NCI-H446 treated with DMSO at 0.1 percent for 48 hours (cell line): ENCODE measurements at regions not wholly inside any gene's neighbourhood (a gene's known extent, or its start where the extent isn't known, plus 50 kb on each side); places are given as distances from the start of the nearest gene placed in this dataset.

ENCODE experiments used
- DNase-seq: peaks from one replicate; lab custom pipeline; 2025; lab: John Stamatoyannopoulos, UW

DNA sequence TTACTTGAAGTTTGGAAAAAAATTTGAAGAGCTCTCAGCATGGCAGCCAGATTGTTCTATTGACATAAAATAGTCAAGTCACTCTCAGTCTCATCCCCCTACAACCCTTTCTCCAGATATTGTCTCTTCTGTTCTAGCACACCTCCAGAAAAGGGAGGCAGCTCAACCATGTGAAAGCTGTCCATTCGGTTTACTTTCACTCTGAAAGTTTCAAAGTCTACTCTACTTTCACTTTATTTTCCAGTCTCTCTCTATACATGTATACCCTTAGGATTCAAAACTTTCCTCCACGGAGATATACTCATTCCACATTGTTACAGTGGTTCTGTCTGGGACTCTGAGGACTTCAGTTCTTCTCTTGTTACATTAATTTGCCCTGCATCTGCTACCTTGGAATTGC is 111.0 kb upstream of the STAC start:
- DNase-seq = no peak

DNA sequence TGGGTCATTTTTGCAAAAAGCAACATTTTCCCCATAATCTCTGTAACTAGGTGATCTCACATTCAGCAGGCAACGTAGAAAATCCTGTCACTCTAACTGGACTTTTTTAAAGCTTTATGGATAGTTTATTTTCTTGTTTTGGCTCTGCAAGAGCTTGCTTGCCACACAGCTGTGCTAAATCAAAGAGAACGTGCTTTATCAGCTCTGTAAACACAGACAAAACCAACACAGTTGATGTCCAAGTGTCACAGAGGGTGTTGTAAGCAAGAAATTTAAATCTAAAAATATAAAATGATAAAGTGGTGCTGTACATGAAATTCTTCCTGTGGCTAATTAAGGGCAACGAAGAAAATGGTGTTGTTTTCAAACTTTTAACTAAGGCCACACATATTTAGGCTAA is 97.5 kb upstream of the STAC start:
- no peak for DNase-seq

DNA sequence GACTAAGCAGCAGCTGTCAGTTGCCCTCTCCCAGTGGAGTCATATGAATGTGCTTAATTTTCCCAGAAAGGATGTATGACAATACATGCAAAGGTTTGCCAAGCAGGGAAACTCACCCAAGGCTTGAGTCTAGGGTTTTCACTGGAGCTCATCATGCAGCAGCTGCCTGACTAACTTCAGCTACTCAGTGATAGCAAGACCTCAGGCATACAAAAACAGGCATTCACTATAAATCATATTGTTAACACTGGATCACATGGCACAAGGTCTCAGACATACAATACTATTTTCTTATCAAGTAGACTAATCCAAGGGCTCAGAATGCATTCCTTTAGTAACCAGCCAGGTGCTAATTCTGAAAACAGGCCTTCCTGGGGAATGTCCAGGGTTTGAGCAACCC is 85.0 kb upstream of the STAC start:
- DNase-seq = no peak

DNA sequence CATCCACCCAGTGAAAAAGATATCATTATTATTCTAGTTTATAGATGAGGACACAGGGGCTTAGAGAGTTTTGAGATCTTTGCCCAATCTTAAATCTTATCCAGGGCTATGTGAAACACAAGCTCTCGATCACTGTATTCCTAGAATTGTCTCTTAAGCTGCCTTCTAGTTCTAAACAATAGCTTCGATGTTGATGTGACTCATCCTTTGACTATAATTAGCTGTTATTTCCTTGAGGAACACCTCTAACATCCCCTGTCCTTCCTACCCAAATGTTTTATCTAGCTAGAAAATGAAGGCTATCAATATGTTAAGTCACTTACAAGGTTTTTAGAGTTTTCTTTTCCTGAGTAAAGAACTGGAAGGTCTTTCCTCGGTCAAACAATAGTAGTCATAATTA is 83.1 kb upstream of the STAC start:
- DNase-seq = no peak

DNA sequence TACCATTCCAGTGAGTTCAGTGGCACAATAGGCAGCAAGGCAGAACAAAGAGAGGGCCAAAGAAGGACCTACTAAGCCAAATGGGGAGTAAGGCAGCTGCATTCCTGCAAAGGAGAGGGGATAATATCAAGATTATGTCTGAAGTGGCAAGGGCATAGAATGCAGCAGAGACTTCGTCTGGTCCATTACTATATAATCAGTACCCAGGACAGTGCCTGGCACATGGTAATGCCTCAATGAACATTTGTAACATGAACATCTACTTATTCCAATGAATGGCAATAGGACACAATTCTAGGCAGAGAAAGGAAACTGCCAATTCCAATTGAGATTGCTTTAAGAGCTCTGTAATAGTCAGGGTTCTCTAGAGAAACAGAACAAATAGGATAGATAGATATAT is 82.1 kb upstream of the STAC start:
- DNase-seq = no peak

DNA sequence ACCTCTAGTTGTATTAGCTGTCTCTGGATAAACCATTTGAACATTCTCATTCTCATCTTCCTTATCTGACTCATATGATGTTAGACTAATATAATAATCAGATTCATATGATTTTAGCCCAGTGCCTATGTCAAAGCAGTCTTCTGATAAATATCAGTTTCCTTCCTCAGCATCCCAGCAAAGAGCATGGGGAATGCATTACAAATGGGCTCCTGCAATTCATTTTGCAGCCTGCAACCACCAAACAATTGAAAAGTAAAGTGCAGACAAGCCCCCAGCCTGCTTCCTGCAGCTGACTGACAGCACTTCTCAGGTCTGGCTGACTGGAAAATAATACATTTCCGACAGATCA is 78.2 kb upstream of the STAC start:
- no peak for DNase-seq

DNA sequence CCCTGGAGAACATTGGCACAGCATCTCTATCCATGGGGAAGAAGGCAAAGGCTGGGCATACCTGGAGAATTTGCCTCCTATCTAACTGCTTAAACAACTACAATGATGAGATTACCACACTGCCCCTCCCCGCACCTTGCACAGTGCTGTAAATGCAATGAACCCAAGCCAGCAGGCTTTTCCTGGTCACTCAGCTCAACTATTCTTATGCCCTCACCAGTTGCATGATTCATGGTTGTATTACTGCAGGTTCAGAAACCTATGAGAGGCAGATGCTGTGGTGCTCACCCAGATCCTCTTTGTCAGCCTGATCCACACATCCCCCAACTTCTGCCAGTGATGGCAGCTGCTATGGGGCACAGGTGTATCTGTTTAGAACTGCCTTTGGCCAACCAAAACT is 77.7 kb upstream of the STAC start:
- no peak for DNase-seq

DNA sequence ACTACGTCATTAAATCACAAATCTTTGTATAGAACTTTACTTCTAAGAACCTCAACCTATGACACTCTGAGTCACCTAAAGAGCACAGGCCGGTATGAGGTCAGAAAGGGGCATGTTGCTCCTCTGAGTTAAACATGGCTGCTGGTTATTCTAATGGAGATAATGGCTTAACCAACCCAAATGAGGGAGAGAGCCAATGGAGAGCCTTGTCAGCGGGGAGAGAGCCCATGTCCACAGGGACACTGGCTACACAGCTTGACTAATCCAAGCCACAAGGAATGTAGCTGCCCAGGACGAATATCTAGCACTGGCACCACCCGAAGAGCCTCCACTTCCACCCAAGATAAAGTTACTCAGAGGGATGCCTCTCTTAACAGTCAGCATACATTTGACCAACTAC is 77.0 kb upstream of the STAC start:
- no peak for DNase-seq

DNA sequence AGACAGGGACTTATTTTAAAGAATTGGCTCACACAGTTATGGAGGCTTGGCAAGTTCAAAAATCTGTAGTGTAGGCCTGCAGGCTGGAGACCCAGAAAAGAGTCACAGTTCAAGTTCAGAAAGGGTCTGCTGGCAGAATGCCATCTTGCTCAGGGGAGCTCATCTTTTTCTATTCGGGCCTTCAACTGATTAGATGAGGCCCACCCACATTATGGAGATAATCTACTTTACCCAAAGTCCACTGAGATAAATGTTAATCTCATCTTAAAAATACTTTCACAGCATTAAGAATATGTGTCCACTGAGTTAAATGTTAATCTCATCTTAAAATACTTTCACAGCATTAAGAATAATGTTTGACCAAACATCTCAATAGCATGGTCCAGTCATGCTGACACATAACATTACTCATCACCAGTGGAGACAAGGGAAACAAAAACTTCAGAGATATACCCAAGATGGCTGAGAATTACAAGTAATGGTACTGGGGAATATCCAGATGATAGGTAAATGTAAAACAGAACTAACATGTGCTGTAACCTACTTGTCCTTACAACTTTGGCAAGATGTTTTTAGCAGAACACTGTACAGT is 74.3 kb upstream of the STAC start:
- no peak for DNase-seq

DNA sequence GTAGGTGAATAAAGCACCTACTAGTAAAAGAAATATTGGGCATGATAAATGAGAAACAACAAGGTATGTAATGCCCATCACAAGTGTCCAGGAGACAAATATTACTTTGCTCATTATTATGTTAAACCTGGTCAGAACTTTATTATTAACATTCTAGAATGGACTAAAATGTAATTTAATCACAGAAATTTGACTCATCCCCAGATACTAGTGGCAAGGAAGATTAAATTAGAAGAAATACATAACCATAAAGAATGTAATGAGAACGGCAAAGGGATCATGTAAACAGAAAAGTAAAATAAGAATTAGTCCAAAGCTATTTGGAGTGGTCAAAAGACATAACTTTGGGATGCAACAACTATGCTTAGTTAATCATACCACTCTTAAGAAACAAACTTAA is 71.2 kb upstream of the STAC start:
- DNase-seq = no peak

DNA sequence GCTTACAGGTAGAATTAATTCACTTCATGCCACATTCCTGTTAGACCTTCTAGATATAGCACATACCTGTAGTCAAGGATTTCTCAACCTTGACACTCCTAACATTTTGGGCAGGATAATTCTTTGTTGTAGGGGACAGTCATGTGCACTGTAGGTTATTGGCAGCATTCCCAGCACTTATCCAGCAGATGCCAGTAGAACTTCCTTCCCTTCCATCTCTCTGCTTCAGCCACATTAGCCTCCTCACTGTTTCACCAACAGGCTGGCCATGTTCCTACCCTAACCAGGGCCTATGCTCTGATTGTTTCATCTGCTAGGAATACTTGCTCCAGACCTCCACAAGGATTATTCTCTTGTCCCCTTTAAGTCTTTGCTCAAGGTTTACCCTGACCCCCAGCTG is 68.0 kb upstream of the STAC start:
- DNase-seq = peak; percentile 2

DNA sequence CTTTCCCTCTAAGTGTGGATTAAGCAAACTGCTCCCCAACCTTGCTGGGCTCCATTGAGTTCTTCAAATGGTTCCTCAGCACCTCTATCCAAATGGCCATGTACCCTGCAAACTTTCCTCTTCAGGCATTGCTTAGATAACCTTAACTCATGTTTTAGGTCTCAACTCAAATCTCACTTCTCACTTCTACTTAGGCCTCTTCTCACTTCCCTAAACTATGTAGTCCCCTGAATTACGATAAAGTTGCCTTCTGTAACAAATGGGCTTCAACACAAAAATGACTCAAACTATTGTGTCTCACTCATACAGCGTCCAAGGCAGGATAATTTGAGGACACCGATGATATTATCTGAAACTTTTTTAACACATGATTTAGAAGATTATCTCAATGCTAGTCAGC is 62.4 kb upstream of the STAC start:
- DNase-seq = no peak

DNA sequence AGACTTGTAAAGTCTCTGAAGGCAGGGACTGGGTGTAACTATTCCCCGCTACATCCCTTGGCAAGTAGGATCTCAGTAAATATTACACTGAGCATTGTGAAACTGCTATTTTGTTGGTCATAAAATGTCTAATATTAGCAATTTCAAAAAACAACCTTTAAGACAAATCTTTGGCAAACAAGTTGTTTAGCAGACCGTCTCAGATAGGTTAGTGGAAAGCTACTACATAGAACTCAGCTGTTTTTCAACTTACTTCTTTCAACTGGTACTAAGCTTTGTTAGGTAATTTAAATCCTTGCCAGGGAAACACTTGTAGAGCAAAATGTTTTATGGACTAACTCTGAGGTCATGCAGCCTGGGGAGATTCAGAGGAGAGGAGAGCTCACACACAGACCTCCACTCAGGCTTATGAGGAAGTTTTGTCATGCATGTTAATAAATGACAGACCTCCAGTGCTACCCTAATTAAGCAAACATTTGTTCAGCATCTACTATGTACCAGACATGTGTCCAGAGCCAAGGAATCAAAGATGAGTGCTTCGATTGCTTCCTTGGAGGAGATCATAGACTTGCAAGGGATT is 61.6 kb upstream of the STAC start:
- no peak for DNase-seq

DNA sequence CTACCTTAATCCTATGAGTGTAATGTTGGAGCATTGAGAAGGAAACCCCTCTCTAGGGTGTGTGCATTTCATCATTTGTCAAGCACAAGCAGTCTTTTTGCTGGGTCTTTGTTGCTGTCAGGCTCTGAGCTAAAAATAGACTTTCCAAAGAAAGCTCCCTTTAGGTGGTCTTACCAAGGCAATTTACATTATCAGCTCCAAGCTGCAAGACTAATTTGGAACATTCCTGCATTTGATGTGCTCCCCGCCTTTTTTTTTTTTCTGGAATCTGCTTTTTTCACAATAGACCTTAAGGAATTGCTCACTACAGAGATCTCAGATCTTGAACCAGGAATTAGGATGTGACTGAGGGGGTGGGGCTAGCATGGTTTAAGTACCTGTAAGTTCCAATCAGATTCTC is 60.6 kb upstream of the STAC start:
- no peak for DNase-seq
